ENCODE measurements at regions not wholly inside any gene's neighbourhood (a gene's known extent, or its start where the extent isn't known, plus 50 kb on each side); places are given as distances from the start of the nearest gene placed in this dataset.
A peak's percentile ranks its signal among the peaks of the same experiment; 100 is the strongest.

DNA sequence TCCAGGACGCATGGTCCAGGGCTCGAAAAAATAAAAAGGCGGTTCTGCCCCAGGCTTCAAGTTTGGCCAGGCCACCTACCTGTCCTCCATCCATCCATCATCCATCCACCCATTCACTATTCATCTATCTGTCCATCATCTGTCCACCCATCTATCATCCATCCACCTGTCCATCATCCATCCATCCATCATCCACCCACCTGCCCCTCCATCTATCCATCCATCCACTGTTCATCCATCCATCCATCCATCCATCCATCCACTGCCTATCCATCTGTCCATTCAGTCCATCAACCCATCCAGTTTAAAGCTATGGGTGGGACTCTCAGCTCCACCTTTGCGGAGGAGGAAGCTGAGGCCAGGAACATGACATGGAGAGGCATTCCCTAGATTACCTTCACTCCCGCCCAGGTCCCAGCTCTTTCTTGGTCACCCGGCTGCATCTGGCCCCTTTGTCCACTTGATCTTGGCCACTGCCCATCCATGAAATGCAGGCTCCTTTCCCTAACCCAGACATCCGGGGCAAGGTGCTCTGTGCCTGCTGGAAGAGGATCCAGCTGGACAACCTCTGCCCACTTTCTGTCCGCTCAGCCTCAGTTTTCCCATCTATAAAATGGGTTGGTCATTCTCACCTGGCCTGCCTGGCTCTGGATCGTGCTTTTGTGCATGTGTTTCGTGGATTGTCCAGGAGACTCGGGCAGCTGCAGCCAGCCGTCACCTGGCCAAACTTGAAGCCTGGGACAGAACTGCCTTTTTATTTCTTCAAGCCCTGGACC lies 236.0 kb upstream of the CIBAR2 start:
- no peaks in the 10 kb centered on the region for H3K36me3 Mint-ChIP-seq (ENCODE audit: low read depth)
- TF ChIP-seq CTCF (conservative IDR thresholded peaks at IDR 0.05): no peak
- Histone ChIP-seq H3K4me3 (ENCODE audit: low read length) (no peak overlapping the region), H3K36me3 (ENCODE audit: control insufficient read depth, insufficient read depth, low read length) (no peaks in the 10 kb centered on the region), H3K27ac (ENCODE audit: low read depth, low read length) (no peak overlapping the region), H3K9ac (ENCODE audit: extremely low read depth, low read length, poor library complexity, severe bottlenecking) (no peak overlapping the region), H3K4me1 (ENCODE audit: control insufficient read depth, insufficient read depth, low read length) (no peaks in the 10 kb centered on the region), H3K9me3 (ENCODE audit: control insufficient read depth, low read length) (peaks cover 9% of the 10 kb centered on the region), H3K27me3 (ENCODE audit: control insufficient read depth, insufficient read depth, low read length, poor library complexity, severe bottlenecking) (no peaks in the 10 kb centered on the region)
- 91 to 95% methylated on average over 12 of the region's 12 CpGs for WGBS, 2 experiments (ENCODE audit: insufficient coverage in 1 of 2, insufficient read length in 1 of 2)
- peaks cover 4% of the 10 kb centered on the region for H3K9me3 Mint-ChIP-seq
- no peaks in the 10 kb centered on the region for H3K4me1 Mint-ChIP-seq
- DNase-seq: no peak
- H3K27me3 Mint-ChIP-seq (ENCODE audit: insufficient read depth): no peaks in the 10 kb centered on the region
- H3K27ac Mint-ChIP-seq: no peak overlapping the region
- no peak overlapping the region for H3K4me3 Mint-ChIP-seq

DNA sequence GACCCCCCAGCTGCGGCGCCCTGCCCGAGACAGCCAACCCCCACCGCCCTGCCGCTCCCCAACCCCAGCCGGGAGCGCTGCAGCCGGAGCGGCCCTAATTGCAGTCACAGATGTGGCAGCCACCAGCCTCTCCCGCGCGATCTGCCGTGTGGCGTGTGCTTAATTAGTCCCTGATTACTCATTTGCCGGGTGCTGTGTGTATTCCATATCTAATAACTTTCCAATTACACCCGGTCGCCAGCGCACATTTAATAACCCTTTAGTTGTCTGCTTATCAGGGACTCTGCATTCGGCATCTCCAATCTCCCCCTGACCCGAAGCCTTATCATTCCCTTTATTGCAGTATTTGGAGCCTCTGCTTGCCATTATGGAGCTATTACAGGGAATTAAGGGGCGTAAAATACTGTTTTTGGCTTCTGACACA lies 236.7 kb upstream of the CIBAR2 start:
- no peak overlapping the region for H3K27ac Mint-ChIP-seq
- H3K9me3 Mint-ChIP-seq: peaks cover 8% of the 10 kb centered on the region
- peaks cover 9% of the 10 kb centered on the region for H3K9me3 ChIP-seq (ENCODE audit: control insufficient read depth, low read length)

GRCh38 chr16:85349365-85350145 lies 237.3 kb upstream of the CIBAR2 start:
- Histone ChIP-seq H3K36me3 (ENCODE audit: control insufficient read depth, insufficient read depth, low read length) (no peaks in the 10 kb centered on the region), H3K27ac (ENCODE audit: low read depth, low read length) (peak overlapping the region; percentile 36), H3K9ac (ENCODE audit: extremely low read depth, low read length, poor library complexity, severe bottlenecking) (no peak overlapping the region), H3K4me1 (ENCODE audit: control insufficient read depth, insufficient read depth, low read length) (no peaks in the 10 kb centered on the region), H3K27me3 (ENCODE audit: control insufficient read depth, insufficient read depth, low read length, poor library complexity, severe bottlenecking) (no peaks in the 10 kb centered on the region), H3K4me3 (ENCODE audit: low read length) (no peak overlapping the region), H3K9me3 (ENCODE audit: control insufficient read depth, low read length) (peaks cover 9% of the 10 kb centered on the region)
- no peak overlapping the region for H3K27ac Mint-ChIP-seq
- DNase-seq: no peak
- WGBS, 2 experiments (ENCODE audit: insufficient coverage in 1 of 2, insufficient read length in 1 of 2): 79 to 83% methylated on average over 22 to 26 of the region's 26 CpGs
- peaks cover 12% of the 10 kb centered on the region for H3K9me3 Mint-ChIP-seq
- no peaks in the 10 kb centered on the region for H3K36me3 Mint-ChIP-seq (ENCODE audit: low read depth)
- H3K4me3 Mint-ChIP-seq: no peak overlapping the region
- H3K27me3 Mint-ChIP-seq (ENCODE audit: insufficient read depth): no peaks in the 10 kb centered on the region
- no peak for TF ChIP-seq CTCF (conservative IDR thresholded peaks at IDR 0.05)
- H3K4me1 Mint-ChIP-seq: no peaks in the 10 kb centered on the region

More for the DNA sequence above, 236.7 kb upstream of the CIBAR2 start:
- H3K9ac ChIP-seq (ENCODE audit: extremely low read depth, low read length, poor library complexity, severe bottlenecking): no peak overlapping the region
- no peaks in the 10 kb centered on the region for H3K36me3 Mint-ChIP-seq (ENCODE audit: low read depth)
- no peaks in the 10 kb centered on the region for H3K27me3 ChIP-seq (ENCODE audit: control insufficient read depth, insufficient read depth, low read length, poor library complexity, severe bottlenecking)
- WGBS, 2 experiments (ENCODE audit: insufficient coverage in 1 of 2, insufficient read length in 1 of 2): 93 to 98% methylated on average over 16 to 21 of the region's 21 CpGs
- no peak for TF ChIP-seq CTCF (conservative IDR thresholded peaks at IDR 0.05)
- no peaks in the 10 kb centered on the region for H3K4me1 ChIP-seq (ENCODE audit: control insufficient read depth, insufficient read depth, low read length)
- peak; percentile 26 for DNase-seq
- H3K4me3 Mint-ChIP-seq: no peak overlapping the region
- H3K36me3 ChIP-seq (ENCODE audit: control insufficient read depth, insufficient read depth, low read length): no peaks in the 10 kb centered on the region
- no peak overlapping the region for H3K27ac ChIP-seq (ENCODE audit: low read depth, low read length)
- H3K4me3 ChIP-seq (ENCODE audit: low read length): no peak overlapping the region
- H3K4me1 Mint-ChIP-seq: no peaks in the 10 kb centered on the region
- no peaks in the 10 kb centered on the region for H3K27me3 Mint-ChIP-seq (ENCODE audit: insufficient read depth)

Data from endodermal cell (in vitro differentiated cells).